Glomerular visceral epithelial cell (primary cell): ENCODE measurements at regions not wholly inside any gene's neighbourhood (a gene's known extent, or its start where the extent isn't known, plus 50 kb on each side); places are given as distances from the start of the nearest gene placed in this dataset.
"Not testable (repeated sequence)": the region's sequence is repeated elsewhere in the genome, so short reads cannot be mapped to it uniquely, and the experiment has no call there.

Experiments
- DNase-seq: peaks from one replicate; pipeline ENCODE4 v3.0.0-alpha.2; 2016; ENCODE audit errors: extremely low spot score

GRCh38 chr2:145416640-145417039 lies 896.7 kb upstream of the ZEB2 start:
- no peak for DNase-seq

- no peak for DNase-seq
Observed at GRCh38 chr2:145415151-145415550, 895.2 kb upstream of the ZEB2 start.

- DNase-seq, result no peak
Observed at GRCh38 chr2:145413261-145414030, 893.5 kb upstream of the ZEB2 start.

- no peak for DNase-seq
Observed at GRCh38 chr2:145412155-145412554, 892.2 kb upstream of the ZEB2 start.

GRCh38 chr2:145411493-145411892 lies 891.6 kb upstream of the ZEB2 start:
- no peak for DNase-seq

- DNase-seq, result no peak
Observed at GRCh38 chr2:145410086-145410485, 890.2 kb upstream of the ZEB2 start.

- no peak for DNase-seq
Observed at GRCh38 chr2:145408980-145409379, 889.1 kb upstream of the ZEB2 start.

- DNase-seq, result no peak
Observed at GRCh38 chr2:145404690-145405089, 884.8 kb upstream of the ZEB2 start.

- no peak for DNase-seq
Observed at GRCh38 chr2:145402706-145403277, 882.9 kb upstream of the ZEB2 start.

GRCh38 chr2:145399131-145399530 lies 879.2 kb upstream of the ZEB2 start:
- DNase-seq, result no peak

GRCh38 chr2:145394181-145394580 lies 874.3 kb upstream of the ZEB2 start:
- no peak for DNase-seq

- DNase-seq, result no peak
Observed at GRCh38 chr2:145386973-145387372, 867.1 kb upstream of the ZEB2 start.

GRCh38 chr2:145383961-145384360 lies 864.0 kb upstream of the ZEB2 start:
- no peak for DNase-seq

- peak; percentile 62 for DNase-seq
Observed at GRCh38 chr2:145380436-145381017, 860.6 kb upstream of the ZEB2 start.

GRCh38 chr2:145379934-145380333 lies 860.0 kb upstream of the ZEB2 start:
- no peak for DNase-seq

- no peak for DNase-seq
Observed at GRCh38 chr2:145374165-145374564, 854.2 kb upstream of the ZEB2 start.

GRCh38 chr2:145367334-145367733 lies 847.4 kb upstream of the ZEB2 start:
- not testable (repeated sequence) for DNase-seq

GRCh38 chr2:145366341-145366740 lies 846.4 kb upstream of the ZEB2 start:
- no peak for DNase-seq

GRCh38 chr2:145360129-145360790 lies 840.3 kb upstream of the ZEB2 start:
- no peak for DNase-seq

- DNase-seq, result no peak
Observed at GRCh38 chr2:145359561-145359960, 839.6 kb upstream of the ZEB2 start.

GRCh38 chr2:145356056-145356455 lies 836.1 kb upstream of the ZEB2 start:
- DNase-seq, result no peak

- no peak for DNase-seq
Observed at GRCh38 chr2:145352484-145352883, 832.6 kb upstream of the ZEB2 start.
